Cardiac fibroblast (primary cell): ENCODE measurements at regions not wholly inside any gene's neighbourhood (a gene's known extent, or its start where the extent isn't known, plus 50 kb on each side); places are given as distances from the start of the nearest gene placed in this dataset.

Experiments
- DNase-seq, 2 donors: peaks; one replicate each; pipeline versions ENCODE4 v3.0.0 to v3.0.0-alpha.2; 2010; ENCODE audit warnings: low read depth in 2 of 2
- H3K4me3 ChIP-seq, 2 donors: replicated peaks in 1 of 2; 1 replicate in 1 of 2; 2 replicates in 1 of 2; pipeline ENCODE4 v1.5.1; 2011; ENCODE audit warnings: low read depth in 2 of 2, low read length in 2 of 2, mild to moderate bottlenecking in 2 of 2, moderate library complexity in 1 of 2
- TF ChIP-seq, protein P1 (sequence below): IDR thresholded peaks from one replicate; pipeline ENCODE4 v1.5.1; 2011; ENCODE audit warnings: low read depth, mild to moderate bottlenecking, low read length, inconsistent platforms

GRCh38 chr1:71242239-71242638 is 161.4 kb upstream of the ZRANB2 start:
- DNase-seq = peak in 1 of 2 donors; percentile 8
- TF ChIP-seq, protein P1, sequence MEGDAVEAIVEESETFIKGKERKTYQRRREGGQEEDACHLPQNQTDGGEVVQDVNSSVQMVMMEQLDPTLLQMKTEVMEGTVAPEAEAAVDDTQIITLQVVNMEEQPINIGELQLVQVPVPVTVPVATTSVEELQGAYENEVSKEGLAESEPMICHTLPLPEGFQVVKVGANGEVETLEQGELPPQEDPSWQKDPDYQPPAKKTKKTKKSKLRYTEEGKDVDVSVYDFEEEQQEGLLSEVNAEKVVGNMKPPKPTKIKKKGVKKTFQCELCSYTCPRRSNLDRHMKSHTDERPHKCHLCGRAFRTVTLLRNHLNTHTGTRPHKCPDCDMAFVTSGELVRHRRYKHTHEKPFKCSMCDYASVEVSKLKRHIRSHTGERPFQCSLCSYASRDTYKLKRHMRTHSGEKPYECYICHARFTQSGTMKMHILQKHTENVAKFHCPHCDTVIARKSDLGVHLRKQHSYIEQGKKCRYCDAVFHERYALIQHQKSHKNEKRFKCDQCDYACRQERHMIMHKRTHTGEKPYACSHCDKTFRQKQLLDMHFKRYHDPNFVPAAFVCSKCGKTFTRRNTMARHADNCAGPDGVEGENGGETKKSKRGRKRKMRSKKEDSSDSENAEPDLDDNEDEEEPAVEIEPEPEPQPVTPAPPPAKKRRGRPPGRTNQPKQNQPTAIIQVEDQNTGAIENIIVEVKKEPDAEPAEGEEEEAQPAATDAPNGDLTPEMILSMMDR = no peak
- H3K4me3 ChIP-seq = no peak overlapping the region

- no peak overlapping the region for H3K4me3 ChIP-seq
- DNase-seq = peak in 1 of 2 donors; percentile 53
- TF ChIP-seq, protein P1 = no peak
These were observed 159.8 kb upstream of the ZRANB2 start for GRCh38 chr1:71240656-71241055.

GRCh38 chr1:71236503-71236902 is 155.7 kb upstream of the ZRANB2 start:
- no peak overlapping the region for H3K4me3 ChIP-seq
- DNase-seq = no peak
- TF ChIP-seq, protein P1 = no peak

- no peak for DNase-seq
- TF ChIP-seq, protein P1 = no peak
- no peak overlapping the region for H3K4me3 ChIP-seq
These were observed 152.8 kb upstream of the ZRANB2 start for GRCh38 chr1:71233645-71234044.

DNA sequence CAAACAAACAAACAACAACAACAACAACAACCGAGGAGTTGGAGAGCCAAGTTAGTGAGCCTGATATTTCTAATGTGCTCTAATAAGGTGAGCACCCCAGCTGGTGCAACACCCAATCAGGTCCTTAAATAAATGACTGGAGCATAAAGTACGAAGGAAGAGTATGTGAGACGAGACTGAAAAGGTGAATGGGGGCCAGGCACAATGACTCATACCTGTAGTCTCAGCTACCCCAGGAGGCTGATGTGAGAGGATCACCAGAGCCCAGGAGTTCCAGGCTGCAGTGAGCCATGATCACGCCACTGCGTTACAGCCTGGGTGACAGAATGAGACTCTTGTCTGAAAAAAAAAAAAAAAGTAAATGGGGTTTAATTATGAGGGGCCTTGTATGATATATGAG is 152.0 kb upstream of the ZRANB2 start:
- TF ChIP-seq, protein P1 = no peak
- no peak for DNase-seq
- H3K4me3 ChIP-seq = no peak overlapping the region

DNA sequence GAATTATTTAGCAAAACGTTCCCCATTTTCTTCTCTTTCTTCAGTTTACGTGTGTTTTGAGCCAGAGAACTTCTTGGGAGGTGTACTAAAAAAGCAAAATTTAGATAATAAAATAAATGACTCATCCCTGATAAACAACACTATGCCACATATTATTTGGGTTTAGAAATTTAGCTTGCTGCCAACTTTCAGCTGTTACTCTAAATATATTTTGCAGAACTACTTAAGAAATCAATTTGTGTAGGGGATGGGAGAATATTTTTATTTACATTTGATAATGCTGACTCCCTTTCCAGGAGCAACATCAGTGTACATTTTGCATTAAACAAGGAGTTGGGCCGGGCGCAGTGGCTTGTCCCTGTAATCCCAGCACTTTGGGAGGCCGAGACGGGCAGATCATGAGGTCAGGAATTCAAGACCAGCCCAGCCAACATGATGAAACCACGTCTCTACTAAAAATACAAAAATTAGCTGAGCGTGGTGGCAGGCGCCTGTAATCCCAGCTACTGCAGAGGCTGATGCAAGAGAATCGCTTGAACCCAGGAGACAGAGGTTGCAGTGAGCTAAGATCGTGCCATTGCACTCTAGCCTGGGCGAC is 151.4 kb upstream of the ZRANB2 start:
- peak in 1 of 2 donors; percentile 10 for DNase-seq
- H3K4me3 ChIP-seq = no peak overlapping the region
- TF ChIP-seq, protein P1 = no peak

GRCh38 chr1:71231751-71232150 is 150.9 kb upstream of the ZRANB2 start:
- TF ChIP-seq, protein P1 = no peak
- H3K4me3 ChIP-seq = no peak overlapping the region
- peak in 1 of 2 donors; percentile 5 for DNase-seq
